ENCODE measurements at regions not wholly inside any gene's neighbourhood (a gene's known extent, or its start where the extent isn't known, plus 50 kb on each side); places are given as distances from the start of the nearest gene placed in this dataset.

DNA sequence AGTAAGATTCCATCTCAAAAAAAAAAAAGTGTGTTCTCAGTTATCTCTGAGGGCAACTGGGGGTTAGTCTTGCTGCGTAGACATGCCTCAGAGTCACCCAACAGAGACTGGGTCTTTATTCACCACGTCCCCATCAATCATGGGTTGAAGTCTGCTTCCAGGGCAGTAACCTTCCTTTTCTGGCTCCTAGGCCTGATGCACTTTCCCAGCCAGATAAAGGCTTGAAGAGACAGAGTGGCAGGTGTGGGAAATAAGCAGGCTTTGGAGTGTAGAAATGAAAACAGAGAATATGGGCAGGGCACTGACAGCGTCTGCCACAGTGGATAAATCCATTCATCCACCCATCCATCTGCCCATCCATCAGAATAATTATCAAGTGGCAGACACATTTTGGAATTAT is 134.1 kb upstream of the LGALSL start:
- no peaks in the 10 kb centered on the region; the same call in 1 of the 2 replicates for H3K27me3 ChIP-seq (replicated peaks; ENCODE audit: control insufficient read depth, insufficient read depth, low read length)
- no peak for DNase-seq (ENCODE audit: extremely low read depth, insufficient read length)
- TF ChIP-seq, protein P1, sequence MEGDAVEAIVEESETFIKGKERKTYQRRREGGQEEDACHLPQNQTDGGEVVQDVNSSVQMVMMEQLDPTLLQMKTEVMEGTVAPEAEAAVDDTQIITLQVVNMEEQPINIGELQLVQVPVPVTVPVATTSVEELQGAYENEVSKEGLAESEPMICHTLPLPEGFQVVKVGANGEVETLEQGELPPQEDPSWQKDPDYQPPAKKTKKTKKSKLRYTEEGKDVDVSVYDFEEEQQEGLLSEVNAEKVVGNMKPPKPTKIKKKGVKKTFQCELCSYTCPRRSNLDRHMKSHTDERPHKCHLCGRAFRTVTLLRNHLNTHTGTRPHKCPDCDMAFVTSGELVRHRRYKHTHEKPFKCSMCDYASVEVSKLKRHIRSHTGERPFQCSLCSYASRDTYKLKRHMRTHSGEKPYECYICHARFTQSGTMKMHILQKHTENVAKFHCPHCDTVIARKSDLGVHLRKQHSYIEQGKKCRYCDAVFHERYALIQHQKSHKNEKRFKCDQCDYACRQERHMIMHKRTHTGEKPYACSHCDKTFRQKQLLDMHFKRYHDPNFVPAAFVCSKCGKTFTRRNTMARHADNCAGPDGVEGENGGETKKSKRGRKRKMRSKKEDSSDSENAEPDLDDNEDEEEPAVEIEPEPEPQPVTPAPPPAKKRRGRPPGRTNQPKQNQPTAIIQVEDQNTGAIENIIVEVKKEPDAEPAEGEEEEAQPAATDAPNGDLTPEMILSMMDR (IDR thresholded peaks at IDR 0.05; ENCODE audit: insufficient read depth, low read length, poor library complexity, severe bottlenecking): no peak
- H3K36me3 ChIP-seq (ENCODE audit: control insufficient read depth, insufficient read depth, low read length): no peaks in the 10 kb centered on the region
- H3K4me3 ChIP-seq (replicated peaks; ENCODE audit: low read depth, low read length): no peak overlapping the region

DNA sequence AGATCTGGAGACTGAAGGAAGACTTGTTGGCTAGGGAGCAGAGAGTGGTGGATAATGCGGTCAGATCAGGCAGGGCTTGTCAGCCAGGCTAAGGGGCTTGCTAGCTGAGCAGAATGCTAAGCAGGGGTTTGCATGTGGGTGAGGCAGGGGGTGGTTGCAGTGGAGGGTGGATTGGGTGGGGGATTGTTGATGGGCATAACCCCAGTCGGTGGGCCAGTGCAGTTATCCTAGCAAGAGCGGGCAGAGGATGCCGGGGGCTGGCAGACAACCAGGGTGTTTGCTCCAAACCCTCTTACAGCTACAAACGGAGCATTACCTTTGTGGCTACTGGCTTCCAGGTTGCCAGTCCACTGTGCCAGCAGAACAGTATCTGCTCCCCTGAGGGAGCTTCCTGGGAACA is 131.5 kb upstream of the LGALSL start:
- no peaks in the 10 kb centered on the region for H3K36me3 ChIP-seq (ENCODE audit: control insufficient read depth, insufficient read depth, low read length)
- no peaks in the 10 kb centered on the region for H3K27me3 ChIP-seq (replicated peaks; ENCODE audit: control insufficient read depth, insufficient read depth, low read length)
- no peak for DNase-seq (ENCODE audit: extremely low read depth, insufficient read length)
- no peak overlapping the region for H3K4me3 ChIP-seq (replicated peaks; ENCODE audit: low read depth, low read length)
- TF ChIP-seq, protein P1 (IDR thresholded peaks at IDR 0.05; ENCODE audit: insufficient read depth, low read length, poor library complexity, severe bottlenecking): no peak

DNA sequence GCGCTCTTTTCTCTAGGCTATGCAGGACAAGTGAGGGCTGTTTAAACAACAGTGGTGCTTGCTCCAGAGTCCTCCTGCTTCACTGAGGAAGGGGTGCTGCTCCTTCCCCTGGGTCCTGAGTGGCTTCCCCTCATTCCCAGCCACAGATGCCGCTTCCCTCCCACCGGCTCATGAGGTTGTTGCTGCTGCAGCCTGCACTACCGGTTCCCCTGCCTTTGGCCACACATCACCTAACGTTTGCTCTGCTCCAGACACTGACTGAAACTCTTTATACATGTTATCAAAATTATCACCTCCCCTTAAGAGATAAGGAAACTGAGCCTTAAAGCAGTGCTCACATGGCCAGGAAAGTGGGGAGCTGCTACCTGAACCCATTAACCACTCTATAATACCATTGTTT is 130.8 kb upstream of the LGALSL start:
- no peak overlapping the region for H3K4me3 ChIP-seq (replicated peaks; ENCODE audit: low read depth, low read length)
- TF ChIP-seq, protein P1 (IDR thresholded peaks at IDR 0.05; ENCODE audit: insufficient read depth, low read length, poor library complexity, severe bottlenecking): no peak
- no peaks in the 10 kb centered on the region for H3K36me3 ChIP-seq (ENCODE audit: control insufficient read depth, insufficient read depth, low read length)
- no peaks in the 10 kb centered on the region for H3K27me3 ChIP-seq (replicated peaks; ENCODE audit: control insufficient read depth, insufficient read depth, low read length)
- DNase-seq (ENCODE audit: extremely low read depth, insufficient read length): no peak

DNA sequence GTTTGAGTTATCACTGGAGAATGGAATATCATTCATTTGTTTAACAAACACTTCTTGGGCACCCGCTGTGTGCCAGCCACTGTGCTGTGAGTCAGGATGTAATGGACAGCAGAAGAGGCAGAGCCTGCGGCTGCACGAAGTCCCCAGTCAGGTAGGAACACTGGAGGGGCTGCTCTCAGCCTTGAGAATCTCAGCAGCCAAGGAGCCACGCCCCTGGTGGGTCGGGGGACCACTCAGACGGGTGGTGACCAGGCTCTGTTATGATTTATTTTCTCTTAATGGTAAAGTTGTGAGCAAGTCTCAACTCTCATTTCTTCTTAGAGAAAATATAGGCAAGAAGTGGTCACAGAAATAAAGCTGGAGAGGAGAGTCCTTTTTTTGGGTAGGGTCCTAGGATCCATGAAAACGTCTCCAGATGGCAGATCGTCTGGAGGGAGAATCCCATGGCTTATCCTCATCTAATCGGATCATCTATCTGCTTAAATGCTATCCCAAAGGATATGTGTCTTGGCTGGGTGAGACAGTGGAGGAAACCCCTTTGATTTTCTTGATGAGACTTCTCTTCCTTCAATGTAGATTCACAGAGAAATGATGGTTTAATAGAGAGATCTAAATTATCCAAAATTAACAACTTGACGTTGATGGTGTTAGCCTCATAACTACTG is 129.1 kb upstream of the LGALSL start:
- Histone ChIP-seq H3K36me3 (ENCODE audit: control insufficient read depth, insufficient read depth, low read length) (no peaks in the 10 kb centered on the region), H3K4me3 (replicated peaks; ENCODE audit: low read depth, low read length) (no peak overlapping the region), H3K27me3 (replicated peaks; ENCODE audit: control insufficient read depth, insufficient read depth, low read length) (no peaks in the 10 kb centered on the region)
- TF ChIP-seq, protein P1 (IDR thresholded peaks at IDR 0.05; ENCODE audit: insufficient read depth, low read length, poor library complexity, severe bottlenecking): no peak
- DNase-seq (ENCODE audit: extremely low read depth, insufficient read length): no peak

DNA sequence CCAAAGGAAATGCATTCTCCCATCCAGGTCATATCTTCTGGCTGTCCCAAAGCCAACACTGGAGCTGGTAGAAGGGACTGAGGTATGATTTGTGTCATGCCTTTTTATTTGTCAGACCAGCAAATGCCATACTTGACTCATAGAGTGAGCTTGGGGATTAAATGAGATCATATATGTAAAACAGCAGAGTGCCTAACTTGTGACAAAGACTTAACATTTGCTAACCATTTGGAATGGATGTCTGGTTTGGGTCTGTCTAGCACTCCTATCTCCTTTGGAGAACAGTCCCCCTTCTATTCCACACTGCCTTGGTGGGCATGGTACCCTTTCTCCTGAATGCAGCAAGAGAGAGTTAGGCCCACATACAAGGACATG is 128.5 kb upstream of the LGALSL start:
- H3K36me3 ChIP-seq (ENCODE audit: control insufficient read depth, insufficient read depth, low read length): no peaks in the 10 kb centered on the region
- H3K27me3 ChIP-seq (replicated peaks; ENCODE audit: control insufficient read depth, insufficient read depth, low read length): no peaks in the 10 kb centered on the region
- H3K4me3 ChIP-seq (replicated peaks; ENCODE audit: low read depth, low read length): no peak overlapping the region
- DNase-seq (ENCODE audit: extremely low read depth, insufficient read length): peak; percentile 20
- TF ChIP-seq, protein P1 (IDR thresholded peaks at IDR 0.05; ENCODE audit: insufficient read depth, low read length, poor library complexity, severe bottlenecking): no peak

All from GM06990 (cell line).